IMR-90 (cell line): ENCODE measurements at regions not wholly inside any gene's neighbourhood (a gene's known extent, or its start where the extent isn't known, plus 50 kb on each side); places are given as distances from the start of the nearest gene placed in this dataset.

Experiments used
- ATAC-seq: fragments of 200-7000 bp; cut with Tn5 transposase; 2 replicates; pipeline ENCODE4 v1.9.1; 2020; ENCODE audit warnings: low read depth, mild to moderate bottlenecking, moderate library complexity
- BruUV-seq: library from RNA; stranded (reverse); fragments of 400-500 nt; replicated peaks from 2 replicates; lab custom pipeline; 2021; lab: Mats Ljungman, UMichigan
- CTCF ChIA-PET: fragments of 300-600 bp; formaldehyde crosslinking; extraction: SDS; loops from one replicate; lab custom pipeline; 2021; ENCODE audit warnings: antibody characterized with exemption; lab: Yijun Ruan, JAX
- POLR2A ChIA-PET: fragments of 300-600 bp; sonication (Branson Sonifier 250); formaldehyde crosslinking; loops from one replicate; lab custom pipeline; 2022; ENCODE audit warnings: antibody characterized with exemption; ENCODE audit not compliant: unreplicated experiment; lab: Charles Lee
- DNase-seq: peaks from one replicate; pipeline ENCODE4 v3.0.0; 2013
- H2AFZ ChIP-seq: replicated peaks from 2 replicates; pipeline ENCODE3; 2013; ENCODE audit warnings: low read length, mild to moderate bottlenecking; ENCODE audit not compliant: poor library complexity
- H2AK5ac ChIP-seq: 2 replicates; pipeline ENCODE4 v1.6.1; 2013; ENCODE audit warnings: low read depth, low read length, inconsistent platforms
- H2AK9ac ChIP-seq: replicated peaks from 2 replicates; pipeline ENCODE3; 2013; ENCODE audit warnings: mild to moderate bottlenecking, low read depth, low read length, moderate library complexity; ENCODE audit not compliant: poor library complexity
- H2BK120ac ChIP-seq: 2 replicates; pipeline ENCODE4 v1.6.1; 2013; ENCODE audit warnings: low read depth, low read length, inconsistent platforms
- H2BK15ac ChIP-seq: 3 replicates; pipeline ENCODE4 v1.6.1; 2013; ENCODE audit warnings: low read depth, low read length, inconsistent platforms
- H2BK20ac ChIP-seq: 2 replicates; pipeline ENCODE4 v1.6.1; 2013; ENCODE audit warnings: low read depth, mild to moderate bottlenecking, inconsistent platforms, low read length, moderate library complexity
- H2BK5ac ChIP-seq: 2 replicates; pipeline ENCODE4 v1.6.1; 2013; ENCODE audit warnings: mild to moderate bottlenecking, low read depth, low read length, inconsistent platforms; ENCODE audit not compliant: poor library complexity, severe bottlenecking
- H3K14ac ChIP-seq: replicated peaks from 2 replicates; pipeline ENCODE4 v1.6.1; 2013; ENCODE audit warnings: low read depth, low read length, inconsistent platforms
- H3K18ac ChIP-seq: 2 replicates; pipeline ENCODE4 v1.6.1; 2013; ENCODE audit warnings: low read depth, low read length, control low read depth
- H3K23ac ChIP-seq: 2 replicates; pipeline ENCODE4 v1.6.1; 2013; ENCODE audit warnings: low read depth, low read length, inconsistent platforms
- H3K27ac ChIP-seq: 2 replicates; pipeline ENCODE4 v1.5.1; 2013; ENCODE audit warnings: mild to moderate bottlenecking, control low read depth, low read length; ENCODE audit not compliant: insufficient read depth
- H3K27me3 ChIP-seq: 2 replicates; pipeline ENCODE4 v1.6.1; 2013; ENCODE audit warnings: low read length; ENCODE audit not compliant: control insufficient read depth, insufficient read depth
- H3K36me3 ChIP-seq: 2 replicates; pipeline ENCODE4 v1.6.1; 2013; ENCODE audit warnings: low read length, mixed read lengths; ENCODE audit not compliant: control insufficient read depth, insufficient read depth
- H3K4ac ChIP-seq: 2 replicates; pipeline ENCODE4 v1.6.1; 2013; ENCODE audit warnings: low read depth, low read length, inconsistent platforms
- H3K4me1 ChIP-seq: 2 replicates; pipeline ENCODE4 v1.6.1; 2013; ENCODE audit warnings: low read length, mixed read lengths; ENCODE audit not compliant: control insufficient read depth, insufficient read depth
- H3K4me2 ChIP-seq: 2 replicates; pipeline ENCODE4 v1.6.1; 2013; ENCODE audit warnings: low read depth, mild to moderate bottlenecking, control low read depth, low read length, moderate library complexity
- H3K4me3 ChIP-seq: 2 replicates; pipeline ENCODE4 v1.5.1; 2013; ENCODE audit warnings: low read depth, mild to moderate bottlenecking, control low read depth, low read length, moderate library complexity; ENCODE audit not compliant: insufficient read depth
- H3K56ac ChIP-seq: 2 replicates; pipeline ENCODE4 v1.6.1; 2013; ENCODE audit warnings: low read length, inconsistent platforms; ENCODE audit not compliant: insufficient read depth; ENCODE audit errors: extremely low read depth
- H3K79me1 ChIP-seq, 2 experiments: 2 replicates each; pipeline ENCODE4 v1.6.1; 2013; ENCODE audit warnings: low read length in 2 of 2, inconsistent platforms in 1 of 2, low read depth in 1 of 2
- H3K9ac ChIP-seq: 2 replicates; pipeline ENCODE4 v1.6.1; 2013; ENCODE audit warnings: low read depth, low read length, control low read depth
- H3K9me1 ChIP-seq: 2 replicates; pipeline ENCODE4 v1.6.1; 2013; ENCODE audit warnings: low read length, inconsistent platforms; ENCODE audit not compliant: insufficient read depth
- H3K9me3 ChIP-seq: 2 replicates; pipeline ENCODE4 v1.6.1; 2013; ENCODE audit warnings: low read length; ENCODE audit not compliant: control insufficient read depth, insufficient read depth
- H4K20me1 ChIP-seq: 2 replicates; pipeline ENCODE4 v1.6.1; 2013; ENCODE audit warnings: low read length, inconsistent platforms; ENCODE audit not compliant: insufficient read depth
- H4K5ac ChIP-seq: 2 replicates; pipeline ENCODE4 v1.6.1; 2013; ENCODE audit warnings: mild to moderate bottlenecking, low read depth, low read length, control low read depth
- H4K8ac ChIP-seq, 2 experiments: 2 replicates each; pipeline ENCODE4 v1.6.1; 2013; ENCODE audit warnings: low read depth in 2 of 2, low read length in 2 of 2, control low read depth in 1 of 2, inconsistent platforms in 1 of 2
- H4K91ac ChIP-seq: 2 replicates; pipeline ENCODE4 v1.6.1; 2013; ENCODE audit warnings: low read depth, low read length, inconsistent platforms; ENCODE audit not compliant: insufficient read depth
- BHLHE40 ChIP-seq: fragments of 150-350 bp; IDR thresholded peaks from 2 replicates; pipeline ENCODE4 v1.6.1; 2016; ENCODE audit warnings: mild to moderate bottlenecking, low read depth, low read length
- CEBPB ChIP-seq: IDR thresholded peaks from 2 replicates; pipeline ENCODE4 v1.6.1; 2012; ENCODE audit warnings: low read depth, low read length, improper control_type of control experiment
- CHD1 ChIP-seq: IDR thresholded peaks from 2 replicates; pipeline ENCODE4 v1.6.1; 2012; ENCODE audit warnings: low read depth, low read length, improper control_type of control experiment
- CTCF ChIP-seq: conservative IDR thresholded peaks from 2 replicates; pipeline ENCODE4 v1.5.1; 2012; ENCODE audit warnings: mild to moderate bottlenecking, low read depth, low read length, improper control_type of control experiment
- ELK1 ChIP-seq: fragments of 150-350 bp; IDR thresholded peaks from 2 replicates; pipeline ENCODE4 v1.6.1; 2016; ENCODE audit warnings: low read depth, mild to moderate bottlenecking, low read length, moderate library complexity, borderline replicate concordance
- FOS ChIP-seq: fragments of 150-350 bp; IDR thresholded peaks from 2 replicates; pipeline ENCODE4 v1.6.1; 2016; ENCODE audit warnings: low read depth, low read length
- MAZ ChIP-seq: IDR thresholded peaks from 2 replicates; pipeline ENCODE4 v1.6.1; 2012; ENCODE audit warnings: low read depth, mild to moderate bottlenecking, low read length, improper control_type of control experiment, moderate library complexity, borderline replicate concordance
- MXI1 ChIP-seq: IDR thresholded peaks from 2 replicates; pipeline ENCODE4 v1.6.1; 2012; ENCODE audit warnings: low read depth, mild to moderate bottlenecking, low read length, moderate library complexity, borderline replicate concordance
- POLR2A ChIP-seq: IDR thresholded peaks from 2 replicates; pipeline ENCODE4 v1.6.1; 2012; ENCODE audit warnings: mild to moderate bottlenecking, low read depth, low read length
- RAD21 ChIP-seq: IDR thresholded peaks from 2 replicates; pipeline ENCODE4 v1.6.1; 2012; ENCODE audit warnings: low read length, improper control_type of control experiment
- SMC3 ChIP-seq: fragments of 150-350 bp; IDR thresholded peaks from 2 replicates; pipeline ENCODE4 v1.6.1; 2016; ENCODE audit warnings: low read depth, mild to moderate bottlenecking, antibody characterized with exemption, low read length, moderate library complexity
- USF2 ChIP-seq: fragments of 150-350 bp; IDR thresholded peaks from 2 replicates; pipeline ENCODE4 v1.6.1; 2017; ENCODE audit warnings: mild to moderate bottlenecking, antibody characterized with exemption, low read length, low read depth
- WGBS, 2 experiments: methylation state at CpG; one replicate each; pipeline versions ENCODE4 v1.1.5 to v1.1.7; 2013; ENCODE audit warnings: missing lambda C conversion rate in 2 of 2; ENCODE audit not compliant: insufficient read length in 1 of 2; ENCODE audit errors: extremely low coverage in 2 of 2; 5-methylcytosine and 5-hydroxymethylcytosine counted together
- dilution Hi-C: fragments of 300-500 bp; cut with HindIII; formaldehyde crosslinking; loops from one replicate; pipeline ENCODE4 v1.14.3; 2018; ENCODE audit warnings: low sequenced_read_pairs; ENCODE audit not compliant: unreplicated experiment
- in situ Hi-C: fragments of 300-500 bp; cut with MboI; formaldehyde crosslinking; loops from 3 replicates; pipeline ENCODE4 v1.14.3; 2019; ENCODE audit warnings: low sequenced_read_pairs, inconsistent platforms, mixed read lengths
- intact Hi-C: fragments of 100-400 bp; cut with micrococcal nuclease; formaldehyde crosslinking; loops from 2 replicates; pipeline ENCODE4 v1.10.0; 2022

GRCh38 chr1:209529233-209529632, 54.3 kb upstream of the CAMK1G start:
- H2BK5ac ChIP-seq: peak overlapping the region; percentile 26
- no peak overlapping the region for H3K4me3 ChIP-seq
- H3K9ac ChIP-seq: no peak overlapping the region
- no peaks in the 10 kb centered on the region for H3K9me1 ChIP-seq
- no peak overlapping the region for H4K5ac ChIP-seq
- no peaks in the 10 kb centered on the region for H3K4me1 ChIP-seq
- no peak overlapping the region for H2BK15ac ChIP-seq
- no peak overlapping the region for H3K18ac ChIP-seq
- H3K14ac ChIP-seq: no peak overlapping the region
- WGBS, 2 experiments: 43% methylated on average over 3 of the region's 3 CpGs; no CpG with 5 or more reads in 1 of the 2 experiments
- H4K91ac ChIP-seq: no peak overlapping the region
- H4K20me1 ChIP-seq: no peaks in the 10 kb centered on the region
- ChIA-PET CTCF (no interaction called here), POLR2A (no interaction called here)
- H3K4ac ChIP-seq: no peak overlapping the region
- TF ChIP-seq RAD21: no peak
- TF ChIP-seq SMC3: no peak
- no peak for TF ChIP-seq MXI1
- TF ChIP-seq FOS: no peak
- no peak for TF ChIP-seq ELK1
- no peak for TF ChIP-seq CTCF
- no peak for TF ChIP-seq CEBPB
- TF ChIP-seq MAZ: no peak
- TF ChIP-seq CHD1: no peak
- TF ChIP-seq POLR2A: no peak
- no peak for TF ChIP-seq BHLHE40
- TF ChIP-seq USF2: no peak
- H3K27ac ChIP-seq: no peak overlapping the region
- no peaks in the 10 kb centered on the region for H3K36me3 ChIP-seq
- H3K27me3 ChIP-seq: no peaks in the 10 kb centered on the region
- H3K9me3 ChIP-seq: no peaks in the 10 kb centered on the region
- H3K4me2 ChIP-seq: no peak overlapping the region
- no peak overlapping the region for H3K23ac ChIP-seq
- H2BK20ac ChIP-seq: no peak overlapping the region
- DNase-seq (no peak), ATAC-seq (no peak)
- BruUV-seq: no TSS peak
- no peaks in the 10 kb centered on the region for H3K79me1 ChIP-seq
- no peak overlapping the region for H2BK120ac ChIP-seq
- in situ Hi-C loops (no loop called here), intact Hi-C loops (no loop called here), dilution Hi-C loops (no loop called here)
- H2AK9ac ChIP-seq: peak overlapping the region; percentile 18
- no peak overlapping the region for H2AFZ ChIP-seq
- no peak overlapping the region for H4K8ac ChIP-seq
- no peak overlapping the region for H3K56ac ChIP-seq
- H2AK5ac ChIP-seq: no peak overlapping the region
